ENCODE measurements at regions not wholly inside any gene's neighbourhood (a gene's known extent, or its start where the extent isn't known, plus 50 kb on each side); places are given as distances from the start of the nearest gene placed in this dataset.

DNA sequence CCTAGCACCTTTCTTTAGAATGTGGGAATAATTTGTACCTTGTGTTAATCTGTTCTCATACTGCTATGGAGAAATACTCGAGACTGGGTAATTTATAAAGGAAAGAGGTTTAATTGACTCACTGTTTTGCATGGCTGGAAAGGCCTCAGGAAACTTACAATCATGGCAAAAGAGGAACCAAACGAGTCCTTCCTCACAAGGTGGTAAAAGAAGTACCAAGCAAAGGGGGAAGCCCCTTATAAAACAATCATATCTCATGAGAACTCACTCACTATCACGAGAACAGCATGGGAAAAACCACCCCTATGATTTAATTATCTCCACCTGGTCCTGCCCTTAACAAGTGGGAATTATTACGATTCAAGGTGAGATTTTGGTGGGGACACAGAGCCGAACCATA lies 127.1 kb upstream of the ANO3 start:
- TF ChIP-seq, protein P1, sequence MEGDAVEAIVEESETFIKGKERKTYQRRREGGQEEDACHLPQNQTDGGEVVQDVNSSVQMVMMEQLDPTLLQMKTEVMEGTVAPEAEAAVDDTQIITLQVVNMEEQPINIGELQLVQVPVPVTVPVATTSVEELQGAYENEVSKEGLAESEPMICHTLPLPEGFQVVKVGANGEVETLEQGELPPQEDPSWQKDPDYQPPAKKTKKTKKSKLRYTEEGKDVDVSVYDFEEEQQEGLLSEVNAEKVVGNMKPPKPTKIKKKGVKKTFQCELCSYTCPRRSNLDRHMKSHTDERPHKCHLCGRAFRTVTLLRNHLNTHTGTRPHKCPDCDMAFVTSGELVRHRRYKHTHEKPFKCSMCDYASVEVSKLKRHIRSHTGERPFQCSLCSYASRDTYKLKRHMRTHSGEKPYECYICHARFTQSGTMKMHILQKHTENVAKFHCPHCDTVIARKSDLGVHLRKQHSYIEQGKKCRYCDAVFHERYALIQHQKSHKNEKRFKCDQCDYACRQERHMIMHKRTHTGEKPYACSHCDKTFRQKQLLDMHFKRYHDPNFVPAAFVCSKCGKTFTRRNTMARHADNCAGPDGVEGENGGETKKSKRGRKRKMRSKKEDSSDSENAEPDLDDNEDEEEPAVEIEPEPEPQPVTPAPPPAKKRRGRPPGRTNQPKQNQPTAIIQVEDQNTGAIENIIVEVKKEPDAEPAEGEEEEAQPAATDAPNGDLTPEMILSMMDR (IDR thresholded peaks at IDR 0.05; ENCODE audit: insufficient read depth, low read length), result no peak
- no peak for TF ChIP-seq POLR2AphosphoS5 (IDR thresholded peaks at IDR 0.05; ENCODE audit: low read depth)
- TF ChIP-seq, protein P2, sequence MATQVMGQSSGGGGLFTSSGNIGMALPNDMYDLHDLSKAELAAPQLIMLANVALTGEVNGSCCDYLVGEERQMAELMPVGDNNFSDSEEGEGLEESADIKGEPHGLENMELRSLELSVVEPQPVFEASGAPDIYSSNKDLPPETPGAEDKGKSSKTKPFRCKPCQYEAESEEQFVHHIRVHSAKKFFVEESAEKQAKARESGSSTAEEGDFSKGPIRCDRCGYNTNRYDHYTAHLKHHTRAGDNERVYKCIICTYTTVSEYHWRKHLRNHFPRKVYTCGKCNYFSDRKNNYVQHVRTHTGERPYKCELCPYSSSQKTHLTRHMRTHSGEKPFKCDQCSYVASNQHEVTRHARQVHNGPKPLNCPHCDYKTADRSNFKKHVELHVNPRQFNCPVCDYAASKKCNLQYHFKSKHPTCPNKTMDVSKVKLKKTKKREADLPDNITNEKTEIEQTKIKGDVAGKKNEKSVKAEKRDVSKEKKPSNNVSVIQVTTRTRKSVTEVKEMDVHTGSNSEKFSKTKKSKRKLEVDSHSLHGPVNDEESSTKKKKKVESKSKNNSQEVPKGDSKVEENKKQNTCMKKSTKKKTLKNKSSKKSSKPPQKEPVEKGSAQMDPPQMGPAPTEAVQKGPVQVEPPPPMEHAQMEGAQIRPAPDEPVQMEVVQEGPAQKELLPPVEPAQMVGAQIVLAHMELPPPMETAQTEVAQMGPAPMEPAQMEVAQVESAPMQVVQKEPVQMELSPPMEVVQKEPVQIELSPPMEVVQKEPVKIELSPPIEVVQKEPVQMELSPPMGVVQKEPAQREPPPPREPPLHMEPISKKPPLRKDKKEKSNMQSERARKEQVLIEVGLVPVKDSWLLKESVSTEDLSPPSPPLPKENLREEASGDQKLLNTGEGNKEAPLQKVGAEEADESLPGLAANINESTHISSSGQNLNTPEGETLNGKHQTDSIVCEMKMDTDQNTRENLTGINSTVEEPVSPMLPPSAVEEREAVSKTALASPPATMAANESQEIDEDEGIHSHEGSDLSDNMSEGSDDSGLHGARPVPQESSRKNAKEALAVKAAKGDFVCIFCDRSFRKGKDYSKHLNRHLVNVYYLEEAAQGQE (IDR thresholded peaks at IDR 0.05; ENCODE audit: insufficient replicate concordance, low read depth), result no peak
- no peak for TF ChIP-seq GABPA (IDR thresholded peaks at IDR 0.05; ENCODE audit: low read depth)
- TF ChIP-seq SPI1 (IDR thresholded peaks at IDR 0.05; ENCODE audit: borderline replicate concordance, low read depth), result no peak
